GM12878 (cell line): ENCODE measurements at regions not wholly inside any gene's neighbourhood (a gene's known extent, or its start where the extent isn't known, plus 50 kb on each side); places are given as distances from the start of the nearest gene placed in this dataset.

Experiments
- ATAC-seq: fragments of 200-7000 bp; cut with Tn5 transposase; 3 replicates; pipeline ENCODE4 v1.9.1; 2020; ENCODE audit warnings: mild to moderate bottlenecking, moderate library complexity
- BruUV-seq: library from RNA; stranded (reverse); fragments of 400-500 nt; replicated peaks from 2 replicates; lab custom pipeline; 2021; lab: Mats Ljungman, UMichigan
- CTCF ChIA-PET: fragments of 300-600 bp; sonication (Branson Sonifier 250); formaldehyde crosslinking; extraction: SDS; loops from one replicate; lab custom pipeline; 2021; ENCODE audit warnings: inconsistent platforms; lab: Yijun Ruan, JAX
- POLR2A ChIA-PET: fragments of 350-600 bp; formaldehyde crosslinking; extraction: SDS; loops from one replicate; lab custom pipeline; 2021; ENCODE audit warnings: inconsistent platforms; lab: Charles Lee
- RAD21 ChIA-PET: fragments of 300-600 bp; sonication (Branson Sonifier 250); formaldehyde crosslinking; loops from one replicate; lab custom pipeline; 2023; ENCODE audit warnings: antibody characterized with exemption; ENCODE audit not compliant: unreplicated experiment; lab: Charles Lee
- SMC1A ChIA-PET: fragments of 300-600 bp; sonication (Branson Sonifier 250); formaldehyde crosslinking; loops from one replicate; lab custom pipeline; 2023; ENCODE audit not compliant: unreplicated experiment, uncharacterized antibody; lab: Charles Lee
- DNase-seq: peaks from one replicate; pipeline ENCODE4 v3.0.0-alpha.2; 2011; ENCODE audit warnings: low read depth, low spot score
- FAIRE-seq: peaks from 3 replicates; lab custom pipeline; 2011; peaks lifted over from hg19 to GRCh38; lab: Jason Lieb, UNC
- H2AFZ ChIP-seq: 2 replicates; pipeline ENCODE4 v1.6.0; 2011; ENCODE audit warnings: low read depth, low read length, control low read depth; ENCODE audit not compliant: control insufficient read depth
- H3K27ac ChIP-seq: 2 replicates; pipeline ENCODE4 v1.5.1; 2011; ENCODE audit warnings: control low read depth; ENCODE audit not compliant: control insufficient read depth, insufficient read depth
- H3K27me3 ChIP-seq, 2 experiments: replicated peaks in 1 of 2; 2 replicates each; pipeline versions ENCODE4 v1.6.0 to v1.6.1; 2011; ENCODE audit warnings: low read length in 1 of 2; ENCODE audit not compliant: control insufficient read depth in 2 of 2, insufficient read depth in 2 of 2
- H3K36me3 ChIP-seq, 2 experiments: 2 replicates each; pipeline ENCODE4 v1.5.1; 2011; ENCODE audit warnings: low read length in 1 of 2; ENCODE audit not compliant: control insufficient read depth in 2 of 2, insufficient read depth in 2 of 2
- H3K4me1 ChIP-seq: 2 replicates; pipeline ENCODE4 v1.6.1; 2011; ENCODE audit warnings: mild to moderate bottlenecking, low read length, moderate library complexity, mixed read lengths; ENCODE audit not compliant: control insufficient read depth, insufficient read depth
- H3K4me2 ChIP-seq: 2 replicates; pipeline ENCODE4 v1.6.0; 2011; ENCODE audit warnings: control low read depth; ENCODE audit not compliant: control insufficient read depth, insufficient read depth
- H3K4me3 ChIP-seq: fragments of 200-600 bp; sonication (generic); 2 replicates; pipeline ENCODE4 v1.5.1; 2016
- H3K79me2 ChIP-seq: 2 replicates; pipeline ENCODE4 v1.6.0; 2011; ENCODE audit warnings: low read length; ENCODE audit not compliant: control insufficient read depth, insufficient read depth
- H3K9ac ChIP-seq: 2 replicates; pipeline ENCODE4 v1.8.0; 2011; ENCODE audit warnings: low read length, control low read depth, mixed read lengths; ENCODE audit not compliant: control insufficient read depth, insufficient read depth
- H3K9me3 ChIP-seq: replicated peaks from 3 replicates; pipeline ENCODE4 v1.5.1; 2011; ENCODE audit warnings: mild to moderate bottlenecking, low read length; ENCODE audit not compliant: control insufficient read depth, insufficient read depth
- H4K20me1 ChIP-seq: 2 replicates; pipeline ENCODE4 v1.6.0; 2011; ENCODE audit not compliant: control insufficient read depth, insufficient read depth
- CBX3 ChIP-seq: fragments of 200-600 bp; sonication (generic); IDR thresholded peaks from 2 replicates; pipeline ENCODE4 v1.6.1; 2016; ENCODE audit warnings: low read depth, borderline replicate concordance
- MEF2A ChIP-seq: IDR thresholded peaks from 2 replicates; pipeline ENCODE4 v1.6.1; 2011; ENCODE audit warnings: low read depth, mild to moderate bottlenecking, low read length, moderate library complexity; ENCODE audit not compliant: insufficient read depth
- MLLT1 ChIP-seq: fragments of 450-650 bp; IDR thresholded peaks from 2 replicates; pipeline ENCODE4 v1.6.1; 2016; ENCODE audit warnings: mild to moderate bottlenecking
- MTA3 ChIP-seq: IDR thresholded peaks from 2 replicates; pipeline ENCODE4 v1.6.1; 2012; ENCODE audit warnings: low read length, inconsistent platforms, borderline replicate concordance
- RCOR1 ChIP-seq: conservative IDR thresholded peaks from 2 replicates; pipeline ENCODE4 v1.6.1; 2012; ENCODE audit warnings: low read depth, low read length, improper control_type of control experiment
- SREBF2 ChIP-seq: IDR thresholded peaks from 2 replicates; pipeline ENCODE4 v1.6.1; 2012; ENCODE audit warnings: mild to moderate bottlenecking, low read length
- SUZ12 ChIP-seq: fragments of 200-600 bp; sonication (generic); IDR thresholded peaks from one replicate; pipeline ENCODE4 v1.6.1; 2018; ENCODE audit warnings: antibody characterized with exemption, mild to moderate bottlenecking; ENCODE audit not compliant: unreplicated experiment
- ZNF207 ChIP-seq: fragments of 450-650 bp; IDR thresholded peaks from 2 replicates; pipeline ENCODE4 v1.6.1; 2014; ENCODE audit warnings: antibody characterized with exemption, mild to moderate bottlenecking, borderline replicate concordance
- WGBS: methylation state at CpG from one replicate; pipeline ENCODE4 v1.1.6; 2016; ENCODE audit warnings: low lambda C conversion rate; ENCODE audit not compliant: insufficient replicate concordance, insufficient coverage; ENCODE audit errors: missing lambda C conversion rate; 5-methylcytosine and 5-hydroxymethylcytosine counted together
- in situ Hi-C: fragments of 300-500 bp; cut with MboI; formaldehyde crosslinking; loops from 9 replicates; pipeline ENCODE4 v1.14.3; 2018; ENCODE audit warnings: mixed read lengths
- intact Hi-C: fragments of 100-400 bp; cut with micrococcal nuclease; formaldehyde crosslinking; loops from one replicate; pipeline ENCODE4 v1.14.2; 2022; ENCODE audit not compliant: unreplicated experiment

- no peak for TF ChIP-seq MLLT1
These were observed 70.1 kb upstream of the RAB11FIP2 start (continued) for GRCh38 chr10:118116715-118117449.

- SMC1A ChIA-PET: no interaction called here
- in situ Hi-C loops: no loop called here
- no peaks in the 10 kb centered on the region for H3K4me1 ChIP-seq
- H3K9me3 ChIP-seq: no peaks in the 10 kb centered on the region
- WGBS: 48% methylated on average over 6 of the region's 6 CpGs
- intact Hi-C loops: no loop called here
- no peak overlapping the region for H3K4me2 ChIP-seq
- no peak overlapping the region for H3K27ac ChIP-seq
- no peaks in the 10 kb centered on the region for H3K36me3 ChIP-seq
- H3K4me3 ChIP-seq: no peak overlapping the region
- RAD21 ChIA-PET: no interaction called here
- H3K79me2 ChIP-seq: no peaks in the 10 kb centered on the region
- DNase-seq (no peak), FAIRE-seq (no peak), ATAC-seq (no peak)
- no peaks in the 10 kb centered on the region for H4K20me1 ChIP-seq
- POLR2A ChIA-PET: no interaction called here
- CTCF ChIA-PET: no interaction called here
- no peaks in the 10 kb centered on the region; a peak in 1 of 4 replicates for H3K27me3 ChIP-seq
- BruUV-seq: no TSS peak
- H2AFZ ChIP-seq: no peak overlapping the region
- no peak overlapping the region for H3K9ac ChIP-seq
- TF ChIP-seq RCOR1 (no peak), SREBF2 (no peak), MEF2A (no peak), CBX3 (no peak), SUZ12 (no peak), ZNF207 (no peak), MTA3 (no peak)
These were observed 69.6 kb upstream of the RAB11FIP2 start for GRCh38 chr10:118116362-118116714.
